Activated CD4-positive, alpha-beta T cell treated with anti-CD3 and anti-CD28 coated beads, Interleukin-10, Interleukin-2, amounts not matched to agents 100 ng/mL and 50 ng/mL, durations not matched to agents 16 hours and 8 hours (primary cell): ENCODE measurements at regions not wholly inside any gene's neighbourhood (a gene's known extent, or its start where the extent isn't known, plus 50 kb on each side); places are given as distances from the start of the nearest gene placed in this dataset.
"Not testable (repeated sequence)": the region's sequence is repeated elsewhere in the genome, so short reads cannot be mapped to it uniquely, and the experiment has no call there.

Experiments
- DNase-seq: peaks from one replicate; pipeline ENCODE4 v3.0.0-alpha.2; 2020

DNA sequence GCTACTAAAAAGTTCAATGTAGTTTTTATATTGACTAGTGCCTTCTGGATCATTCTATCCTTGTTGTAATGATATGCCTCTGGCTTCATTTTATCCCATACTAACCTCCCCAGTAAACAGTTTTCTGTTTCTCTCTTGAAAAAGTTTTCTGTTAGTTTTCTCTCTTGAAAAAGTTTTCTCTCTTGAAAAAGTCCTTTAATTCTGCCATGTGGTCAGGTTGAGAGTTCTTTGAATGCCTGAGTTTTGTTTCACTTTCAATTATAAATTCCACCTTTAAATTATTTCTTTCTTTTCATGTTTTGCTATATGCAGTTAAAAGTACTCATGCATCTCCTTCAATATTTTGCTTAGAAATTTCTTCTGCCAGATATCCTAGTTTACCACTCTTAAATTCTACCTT is 1139.6 kb downstream of the STPG2 start:
- DNase-seq, result no peak

DNA sequence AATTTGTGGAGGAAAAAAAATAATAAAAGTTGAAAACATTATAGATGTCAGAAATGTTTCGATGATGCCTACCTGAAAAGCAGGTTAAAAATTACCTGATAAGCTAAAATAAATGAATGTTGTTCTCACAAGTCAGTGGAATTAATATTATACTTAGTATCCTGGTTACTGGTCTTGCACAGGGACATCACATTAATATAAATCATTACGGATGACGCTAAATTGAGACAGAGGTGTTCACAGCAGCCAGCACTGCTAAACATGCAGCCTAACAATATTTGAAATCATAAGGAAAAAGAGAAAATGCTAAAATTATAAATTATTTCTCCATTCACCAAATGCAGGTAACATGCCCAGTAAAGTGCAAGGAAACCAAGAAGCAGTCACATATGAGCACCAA is 1130.0 kb downstream of the STPG2 start:
- no peak for DNase-seq

DNA sequence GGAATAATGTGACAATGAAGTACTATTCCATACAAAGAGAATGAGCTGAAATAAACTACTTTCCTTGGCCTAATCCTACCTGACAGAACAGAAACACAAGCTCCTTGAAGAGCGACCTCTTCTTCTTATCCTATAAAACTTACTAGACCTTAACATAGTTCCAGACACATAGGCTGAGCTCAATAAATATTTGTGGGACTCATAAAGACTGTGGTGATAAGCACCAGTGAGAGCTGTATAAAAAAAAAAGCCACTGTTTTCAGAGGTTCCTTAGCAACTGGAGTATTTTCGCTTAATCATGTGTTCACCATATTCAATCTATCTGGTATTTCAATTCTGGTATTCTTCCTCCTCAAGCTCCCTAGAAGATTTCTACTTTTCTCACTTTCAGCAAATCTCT is 1129.6 kb downstream of the STPG2 start:
- no peak for DNase-seq

GRCh38 chr4:97015301-97015700 is 1128.0 kb downstream of the STPG2 start:
- no peak for DNase-seq

GRCh38 chr4:97016186-97016907 is 1126.9 kb downstream of the STPG2 start:
- DNase-seq, result no peak

DNA sequence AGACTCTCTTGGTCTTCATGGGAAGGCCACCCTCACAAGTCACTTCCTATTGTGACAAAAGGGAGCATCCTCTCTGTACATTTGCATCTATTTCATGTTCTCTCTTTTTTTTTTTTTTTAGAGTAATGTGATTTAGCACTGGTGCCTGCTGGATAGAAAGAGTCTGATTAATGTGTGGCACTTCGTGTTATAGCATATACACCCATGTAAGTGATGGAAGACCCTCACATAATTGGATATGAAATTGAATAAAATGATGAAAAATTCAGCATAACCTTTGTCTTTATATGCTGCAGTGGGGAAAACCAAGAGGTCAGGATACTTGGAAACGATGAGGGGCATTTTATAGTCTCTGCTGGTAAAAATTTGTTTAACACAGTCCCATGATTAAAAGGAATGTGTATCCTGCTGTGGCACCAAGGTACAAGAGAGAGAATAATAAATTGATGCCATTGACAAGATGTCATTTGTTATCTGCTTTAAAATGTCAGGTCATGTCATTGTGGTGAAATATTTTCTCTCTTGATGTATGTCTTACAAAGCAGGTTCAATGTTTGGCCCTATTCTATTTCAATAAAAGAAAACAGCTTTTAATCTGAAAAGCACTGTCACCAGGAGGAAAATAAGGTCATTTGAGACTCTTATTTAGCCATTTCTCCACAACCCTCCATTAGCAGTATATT is 1115.4 kb downstream of the STPG2 start:
- DNase-seq, result no peak

- DNase-seq, result no peak
Observed at GRCh38 chr4:97028785-97029184, 1114.5 kb downstream of the STPG2 start.

DNA sequence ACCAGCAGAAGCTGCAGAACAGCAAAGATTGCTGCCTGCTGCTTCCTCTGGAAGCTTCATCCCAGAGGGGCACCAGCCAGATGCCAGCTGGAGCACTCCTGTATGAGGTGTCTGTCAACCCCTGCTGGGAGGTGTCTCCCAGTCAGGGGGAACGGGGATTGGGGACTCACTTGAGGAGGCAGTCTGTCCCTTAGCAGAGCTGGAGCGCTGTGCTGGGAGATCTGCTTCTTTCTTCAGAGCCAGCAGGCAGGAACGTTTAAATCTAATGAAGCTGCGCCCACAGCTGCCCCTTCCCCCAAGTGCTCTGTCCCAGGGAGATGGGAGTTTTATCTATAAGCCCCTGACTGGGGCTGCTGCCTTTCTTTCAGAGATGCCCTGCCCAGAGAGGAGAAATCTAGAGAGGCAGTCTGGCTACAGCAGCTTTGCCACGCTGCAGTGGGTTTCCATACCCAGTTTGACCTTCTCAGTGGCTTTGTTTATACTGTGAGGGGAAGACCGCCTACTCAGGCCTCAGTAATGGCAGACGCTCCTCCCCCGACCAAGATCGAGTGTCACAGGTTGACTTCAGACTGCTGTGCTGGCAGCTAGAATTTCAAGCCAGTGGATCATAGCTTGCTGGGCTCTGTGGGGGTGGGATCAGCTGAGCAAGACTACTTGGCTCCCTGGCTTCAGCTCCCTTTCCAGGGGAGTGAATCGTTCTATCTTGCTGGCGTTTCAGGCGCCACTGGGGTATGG is 1105.7 kb downstream of the STPG2 start:
- not testable (repeated sequence) for DNase-seq

GRCh38 chr4:97038146-97038516 is 1105.1 kb downstream of the STPG2 start:
- DNase-seq, result no peak

- no peak for DNase-seq
Observed at GRCh38 chr4:97072666-97073065, 1070.6 kb downstream of the STPG2 start.

DNA sequence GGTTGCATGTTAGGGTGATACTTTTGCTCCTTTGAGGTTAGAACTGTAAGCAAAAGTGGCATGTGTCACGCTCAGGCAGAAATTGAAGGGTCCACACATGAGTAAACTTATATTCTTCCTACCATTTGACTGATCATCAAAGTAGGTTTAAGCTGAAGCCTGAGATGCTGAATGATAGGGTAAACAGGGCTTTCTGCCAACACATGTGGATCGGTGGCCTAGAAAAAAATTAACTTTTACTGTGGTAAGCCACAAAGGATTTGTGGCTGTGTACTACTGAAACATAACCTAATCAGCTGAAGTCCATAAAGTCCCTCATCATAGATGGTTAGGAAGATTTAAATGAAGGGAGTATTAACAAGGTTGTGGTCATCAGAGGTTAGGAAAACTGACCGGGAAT is 1070.1 kb downstream of the STPG2 start:
- DNase-seq, result no peak

DNA sequence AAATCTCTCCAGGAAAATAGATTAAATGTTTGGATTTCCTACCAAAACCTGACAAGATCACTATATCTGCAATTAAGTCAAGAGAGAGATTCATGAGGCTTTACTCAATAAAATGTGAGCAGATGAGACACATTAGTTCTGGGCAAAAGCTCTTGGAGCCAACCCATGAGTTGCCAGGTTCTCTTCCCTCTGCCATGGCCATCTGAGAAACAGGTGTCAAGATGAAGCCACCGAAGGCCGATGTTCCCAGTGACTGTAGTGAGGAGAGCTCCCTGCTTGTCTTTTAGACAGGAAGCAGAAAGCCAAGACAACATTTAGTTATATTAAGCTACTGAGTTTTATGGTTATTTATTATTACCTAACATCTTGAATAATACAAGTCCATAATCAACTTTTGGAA is 1068.7 kb downstream of the STPG2 start:
- no peak for DNase-seq

DNA sequence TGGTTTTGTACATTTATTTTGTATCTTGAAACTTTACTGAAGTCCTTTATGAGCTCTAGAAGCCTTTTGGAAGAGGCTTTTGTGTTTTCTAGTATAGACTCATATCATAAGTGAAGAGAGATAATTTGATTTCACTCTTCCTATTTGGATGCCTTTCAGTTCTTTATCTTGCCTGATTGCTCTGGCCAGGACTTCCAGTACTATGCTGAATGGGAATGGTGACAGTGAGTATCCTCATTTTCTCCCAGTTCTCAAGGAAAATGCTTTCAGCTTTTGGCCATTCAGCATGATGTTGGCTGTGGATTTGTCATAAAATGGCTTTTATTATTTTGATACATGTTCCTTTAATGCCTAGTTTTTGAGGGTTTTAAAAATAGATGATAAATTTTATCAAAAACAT is 1061.3 kb downstream of the STPG2 start:
- DNase-seq, result no peak

GRCh38 chr4:97097036-97097435 is 1046.2 kb downstream of the STPG2 start:
- not testable (repeated sequence) for DNase-seq

DNA sequence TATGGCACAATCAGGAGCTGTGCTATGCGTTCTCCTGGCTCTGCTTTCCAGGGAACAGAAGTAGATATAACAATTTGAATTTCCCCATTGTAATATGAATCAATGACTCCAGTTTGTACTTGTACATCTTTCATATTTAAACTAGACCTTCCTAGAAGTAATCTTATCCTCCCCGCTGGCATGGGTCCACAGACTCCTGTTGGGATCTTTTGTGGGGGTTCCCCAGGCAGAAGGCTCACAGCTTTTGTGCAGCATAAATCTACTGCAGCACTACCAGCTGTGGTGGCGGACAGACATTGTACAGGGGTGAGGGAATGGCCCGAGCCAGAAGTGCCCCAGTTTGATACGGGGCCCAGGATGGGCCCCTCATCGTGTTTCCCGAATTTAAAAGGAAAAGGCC is 1042.1 kb downstream of the STPG2 start:
- DNase-seq, result not testable (repeated sequence)

DNA sequence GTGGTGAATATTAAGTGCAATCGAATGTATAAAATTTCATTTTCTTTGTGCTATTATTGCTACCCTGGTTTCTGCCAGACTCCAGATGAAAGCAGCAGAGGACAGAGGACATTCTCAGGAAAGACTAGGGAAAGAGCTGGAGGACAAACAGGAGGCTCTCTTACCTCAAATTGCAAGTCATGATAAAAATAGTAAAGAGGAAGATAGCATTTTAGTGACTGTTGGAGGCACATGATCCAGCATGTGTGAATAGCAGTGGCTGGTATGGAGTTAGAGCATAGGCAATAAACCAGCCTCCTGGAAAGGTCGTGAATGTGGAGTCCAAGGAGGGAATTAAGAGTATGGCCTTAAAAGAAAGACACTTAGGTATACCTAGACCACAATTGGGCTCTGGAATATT is 1040.0 kb downstream of the STPG2 start:
- no peak for DNase-seq

DNA sequence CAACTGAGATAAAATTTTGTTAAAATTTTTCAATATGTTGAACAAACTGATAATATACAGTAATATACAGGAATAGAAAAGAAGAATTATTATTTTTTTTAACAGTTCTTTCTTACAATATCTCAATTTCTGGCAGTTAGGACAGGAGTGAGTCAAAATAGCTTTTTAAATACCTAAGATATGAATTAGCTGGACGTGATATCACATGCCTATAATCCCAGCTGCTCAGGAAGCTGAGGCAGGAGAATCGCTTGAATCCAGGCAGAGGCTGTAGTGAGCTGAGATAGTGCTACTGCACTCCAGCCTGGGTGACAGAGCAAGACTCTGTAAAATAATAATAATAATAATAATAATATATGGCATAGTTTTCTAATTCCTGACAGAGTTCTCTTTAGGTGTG is 1039.3 kb downstream of the STPG2 start:
- DNase-seq, result no peak

- no peak for DNase-seq
Observed at GRCh38 chr4:97104666-97105065, 1038.6 kb downstream of the STPG2 start.

DNA sequence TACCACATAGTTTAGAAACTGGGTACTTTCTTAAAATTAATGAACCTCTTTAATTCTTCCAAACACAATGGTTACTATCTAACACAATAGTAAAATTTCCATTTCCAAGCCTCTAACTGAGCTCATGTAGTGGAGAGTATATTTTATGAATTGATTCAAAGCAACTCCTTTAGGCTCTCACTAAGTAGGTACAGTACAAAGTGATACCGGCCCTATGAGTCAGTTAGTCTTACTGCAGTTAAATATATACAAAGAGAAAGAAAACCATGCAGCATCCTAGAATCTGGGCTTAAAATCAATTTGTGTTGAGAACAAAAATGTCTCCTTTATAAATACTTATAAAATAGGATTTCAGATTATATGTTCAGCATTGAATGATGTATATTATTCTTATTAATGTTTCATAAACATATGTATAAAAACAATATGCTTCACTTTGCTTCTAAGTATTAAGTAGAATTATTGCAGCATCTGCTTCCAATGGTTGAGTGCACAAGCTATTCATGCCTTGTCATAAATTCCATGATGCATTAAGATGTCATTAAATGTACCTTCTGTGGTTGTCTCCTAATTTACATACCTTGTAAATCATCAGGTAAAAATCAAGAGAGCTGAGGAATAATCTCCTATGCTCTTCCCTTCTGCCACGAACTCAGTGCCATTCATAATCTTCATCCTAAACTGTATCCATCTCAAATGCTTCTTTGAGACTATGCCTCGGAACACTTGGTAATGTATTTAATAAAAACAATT is 1037.8 kb downstream of the STPG2 start:
- no peak for DNase-seq

- no peak for DNase-seq
Observed at GRCh38 chr4:97106161-97106560, 1037.1 kb downstream of the STPG2 start.

DNA sequence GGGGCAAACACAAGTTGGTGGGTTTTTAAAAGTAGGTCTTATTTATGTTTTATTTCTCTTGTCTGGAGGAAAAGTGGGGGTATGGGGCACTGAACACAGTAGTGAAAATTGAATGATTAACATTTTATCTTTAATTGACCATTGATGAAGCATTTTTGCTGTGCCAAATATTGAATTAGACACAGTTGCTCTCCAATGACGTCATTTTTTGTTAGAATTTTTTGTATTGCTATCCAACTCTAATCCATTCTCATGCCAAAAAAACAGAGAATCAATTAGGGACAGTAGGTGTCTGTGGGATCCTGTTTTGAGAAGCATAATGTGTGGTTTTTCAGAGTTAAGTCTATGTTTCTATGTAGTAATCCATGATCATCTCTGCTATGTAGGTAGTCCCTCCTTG is 1032.8 kb downstream of the STPG2 start:
- no peak for DNase-seq

DNA sequence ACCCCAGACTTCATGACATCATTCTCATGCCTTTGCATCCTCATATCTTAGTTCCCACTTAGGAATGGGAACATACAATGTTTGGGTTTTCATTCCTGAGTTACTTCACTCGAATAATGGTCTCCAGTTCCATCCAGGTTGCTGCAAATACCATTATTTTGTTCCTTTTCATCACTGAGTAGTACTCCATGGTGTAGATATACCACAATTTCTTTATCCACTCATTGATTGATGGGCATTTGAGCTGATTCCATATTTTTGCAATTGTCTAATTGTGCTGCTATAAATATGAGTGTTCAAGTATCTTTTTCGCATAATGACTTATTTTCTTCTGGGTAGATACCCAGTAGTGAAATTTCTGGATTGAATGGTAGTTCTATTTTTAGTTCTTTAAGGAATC is 1026.8 kb downstream of the STPG2 start:
- DNase-seq, result no peak

DNA sequence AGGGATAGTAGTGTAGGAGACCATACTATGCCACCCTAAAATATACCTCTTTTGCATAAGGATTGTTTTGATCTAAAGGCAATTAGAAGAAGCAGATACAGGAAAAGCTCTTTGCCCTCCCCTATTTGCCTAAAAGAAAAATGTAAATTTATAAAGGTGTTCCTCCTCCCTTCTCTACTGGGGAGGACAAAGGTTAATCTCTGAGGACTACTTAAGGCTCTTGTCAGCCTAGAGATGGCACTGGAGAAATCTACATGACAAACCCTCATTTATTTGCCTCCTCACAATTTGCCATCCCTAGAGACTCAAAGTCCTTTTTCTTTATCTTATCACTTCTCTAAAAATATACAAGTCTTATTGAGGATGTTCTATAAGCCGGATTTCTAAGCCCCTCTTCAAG is 1021.8 kb downstream of the STPG2 start:
- no peak for DNase-seq
